GM21576 (cell line): ENCODE measurements at regions not wholly inside any gene's neighbourhood (a gene's known extent, or its start where the extent isn't known, plus 50 kb on each side); places are given as distances from the start of the nearest gene placed in this dataset.
"Not testable (repeated sequence)": the region's sequence is repeated elsewhere in the genome, so short reads cannot be mapped to it uniquely, and the experiment has no call there.

ENCODE experiments used
- ATAC-seq: cut with Tn5 transposase; IDR thresholded peaks from one replicate; pipeline ENCODE4 v1.9.1; 2021; ENCODE audit warnings: mild to moderate bottlenecking, moderate library complexity; ENCODE audit not compliant: unreplicated experiment

DNA sequence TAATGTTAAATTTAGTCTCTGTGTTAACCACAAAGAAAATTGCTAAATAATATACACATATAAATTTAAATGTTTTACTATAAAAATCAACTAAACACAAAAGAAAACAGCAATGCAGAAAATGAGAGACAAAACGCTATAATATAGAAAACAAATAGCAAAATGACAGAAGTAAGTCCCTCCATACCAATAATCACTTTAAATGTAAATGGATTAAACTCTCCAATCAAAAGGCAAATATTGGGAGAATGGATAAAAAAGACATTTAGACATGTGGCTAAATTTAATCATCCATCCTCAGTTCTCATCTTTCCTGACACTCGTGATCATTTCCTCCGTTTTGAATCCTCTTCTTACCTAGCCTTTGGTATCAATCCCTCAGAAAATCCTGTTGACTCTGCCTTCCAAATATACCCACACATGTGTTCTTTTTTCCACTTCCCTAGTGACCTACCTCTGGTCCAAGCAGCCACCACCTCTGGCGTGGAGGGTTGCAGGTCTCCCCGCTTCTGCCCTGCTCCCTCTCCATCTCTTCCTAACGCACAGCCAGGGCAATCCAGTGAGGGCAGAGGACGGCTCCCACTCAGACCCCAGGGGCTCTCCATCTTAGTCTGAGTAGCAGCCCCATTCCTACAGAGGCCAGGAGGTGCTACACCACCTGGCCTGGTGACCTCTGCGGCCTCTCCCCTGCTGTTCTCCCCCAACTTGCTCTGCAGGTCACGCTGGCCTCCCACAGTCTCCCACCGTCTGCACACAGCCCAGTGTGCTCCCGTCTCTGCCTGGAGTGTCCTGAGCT, 149.2 kb downstream of the RNASET2 start:
- no peak for ATAC-seq

DNA sequence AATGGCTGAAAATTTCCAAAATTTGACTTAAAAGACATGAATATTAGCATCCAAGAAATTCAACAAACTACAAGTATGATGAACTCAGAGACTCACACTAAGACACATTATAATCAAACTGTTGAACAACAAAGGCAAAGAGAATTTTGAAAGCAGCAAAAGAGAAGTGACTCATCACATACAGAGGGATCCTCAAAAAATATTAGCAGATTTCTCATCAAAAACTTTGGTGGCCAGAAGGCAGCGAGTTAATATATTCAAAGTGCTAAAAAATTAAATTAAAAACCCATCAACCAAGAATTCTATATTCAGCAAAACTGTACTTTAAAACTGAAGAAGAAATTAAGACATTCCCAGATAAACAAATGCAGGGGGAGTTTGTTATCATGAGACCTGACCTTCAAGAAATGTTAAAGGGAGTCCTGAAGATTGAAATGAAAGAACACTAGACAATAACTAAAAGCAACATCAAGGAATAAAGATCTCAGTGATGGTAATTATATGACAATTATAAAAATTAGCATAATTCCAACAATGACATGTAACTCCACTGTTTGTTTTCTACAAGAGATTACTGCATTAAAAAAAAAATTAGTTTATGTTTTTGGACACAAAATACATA, 150.0 kb downstream of the RNASET2 start:
- ATAC-seq = no peak

GRCh38 chr6:166803471-166803870, 152.9 kb downstream of the RNASET2 start:
- no peak for ATAC-seq

DNA sequence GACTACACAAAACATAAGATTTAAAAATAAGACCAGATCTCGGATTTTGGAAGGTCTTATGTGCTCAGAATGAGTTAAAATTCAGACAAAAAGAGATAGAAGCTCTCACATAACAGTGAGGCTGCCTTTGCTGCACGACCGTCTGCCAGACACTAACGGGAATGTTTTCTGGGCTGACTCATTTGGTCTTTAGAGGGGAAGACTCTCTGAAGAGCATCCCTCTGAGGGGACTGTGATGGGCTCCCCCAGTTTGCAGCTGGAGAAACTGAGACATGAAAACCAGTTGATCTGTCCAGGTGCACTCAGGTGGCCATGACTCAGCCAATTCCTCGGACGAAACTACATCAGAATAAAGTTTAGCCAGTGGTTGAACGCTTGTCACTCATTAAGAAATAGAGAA, 153.9 kb downstream of the RNASET2 start:
- ATAC-seq = no peak

- no peak for ATAC-seq
Measured at GRCh38 chr6:166800137-166800536, 156.2 kb downstream of the RNASET2 start.

DNA sequence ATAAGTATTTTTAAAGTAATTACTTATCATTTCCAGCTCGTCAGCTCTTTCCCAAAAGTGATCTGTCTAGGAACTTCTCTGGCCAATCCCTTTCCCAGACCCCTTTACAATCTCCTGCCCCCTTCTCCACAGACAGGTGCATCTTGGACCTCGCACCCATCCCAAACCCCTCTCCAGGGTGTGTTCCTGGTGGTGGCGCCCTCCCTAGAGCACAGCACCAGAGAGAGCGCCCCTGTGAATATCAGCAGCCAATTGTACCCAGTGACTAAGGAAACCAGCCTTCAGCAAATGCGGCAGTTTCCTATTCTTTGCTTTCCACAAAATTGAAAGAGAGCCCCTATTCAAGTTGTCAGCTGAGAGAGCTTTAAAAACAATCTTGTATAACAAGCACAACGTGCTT, 157.7 kb downstream of the RNASET2 start:
- ATAC-seq = no peak

DNA sequence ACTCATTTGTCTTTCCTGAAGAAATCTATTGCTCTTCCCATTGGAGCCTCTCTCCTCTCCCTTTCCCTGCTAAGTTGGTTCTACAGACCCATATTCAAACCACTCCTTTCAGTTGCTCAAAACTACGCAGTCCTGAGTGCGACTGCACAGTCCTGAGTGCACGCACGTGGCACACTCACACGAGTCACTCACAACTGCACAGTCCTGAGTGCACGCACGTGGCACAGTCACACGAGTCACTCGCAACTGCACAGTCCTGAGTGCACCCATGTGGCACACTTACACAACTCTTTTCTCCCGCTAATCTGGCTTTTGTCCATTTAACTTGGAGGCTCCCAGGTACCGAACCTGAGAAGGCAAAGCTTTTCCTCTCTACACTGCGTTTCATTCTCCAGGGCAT, 159.7 kb downstream of the RNASET2 start:
- ATAC-seq = no peak

GRCh38 chr6:166795879-166796278, 160.5 kb downstream of the RNASET2 start:
- no peak for ATAC-seq

- not testable (repeated sequence) for ATAC-seq
Measured at GRCh38 chr6:166790808-166791207, 163.8 kb upstream of the RPS6KA2 start.

GRCh38 chr6:166788846-166789529, 161.9 kb upstream of the RPS6KA2 start:
- not testable (repeated sequence) for ATAC-seq

- ATAC-seq = no peak
Measured at GRCh38 chr6:166786704-166787293, 159.7 kb upstream of the RPS6KA2 start.

DNA sequence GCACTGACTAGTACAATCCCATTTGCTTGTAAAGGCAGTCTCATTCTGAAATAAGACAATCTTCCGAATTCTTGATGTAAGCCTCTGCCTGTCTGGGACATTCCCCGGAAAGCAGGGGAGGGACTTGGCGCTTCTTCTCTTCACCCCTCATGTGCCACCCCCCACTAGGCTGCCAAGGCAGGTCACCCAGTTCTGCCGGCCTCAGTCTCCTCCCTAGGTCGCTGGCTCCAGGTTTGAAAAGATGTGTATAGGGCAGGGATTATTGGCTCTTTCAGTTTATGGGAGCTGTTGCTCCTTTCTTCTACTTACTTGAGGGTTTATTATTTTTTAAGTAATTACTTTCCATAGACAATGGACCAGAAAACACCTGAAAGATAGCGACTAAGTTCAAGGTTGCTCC, 158.1 kb upstream of the RPS6KA2 start:
- no peak for ATAC-seq

- ATAC-seq = no peak
Measured at GRCh38 chr6:166784691-166785090, 157.6 kb upstream of the RPS6KA2 start.

DNA sequence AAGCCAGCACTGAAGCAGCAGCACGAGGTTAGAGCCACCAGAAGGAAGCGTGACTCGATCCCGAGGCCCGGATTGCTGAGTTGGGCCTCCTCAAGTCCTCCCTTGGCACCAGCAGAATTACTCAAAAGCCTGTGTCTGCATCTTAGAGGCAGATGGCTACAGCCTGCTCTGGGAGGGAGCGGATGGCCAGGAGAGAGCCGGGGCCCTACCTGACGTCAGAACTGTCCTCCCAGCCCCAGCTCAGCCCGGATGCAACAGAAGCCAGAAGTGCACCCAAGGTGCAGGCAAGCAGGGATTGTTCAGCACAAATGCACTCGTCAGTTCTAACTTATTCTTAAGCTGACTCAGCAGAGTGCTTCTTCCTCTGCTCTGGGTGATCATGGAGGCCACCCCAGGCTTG, 155.5 kb upstream of the RPS6KA2 start:
- no peak for ATAC-seq

DNA sequence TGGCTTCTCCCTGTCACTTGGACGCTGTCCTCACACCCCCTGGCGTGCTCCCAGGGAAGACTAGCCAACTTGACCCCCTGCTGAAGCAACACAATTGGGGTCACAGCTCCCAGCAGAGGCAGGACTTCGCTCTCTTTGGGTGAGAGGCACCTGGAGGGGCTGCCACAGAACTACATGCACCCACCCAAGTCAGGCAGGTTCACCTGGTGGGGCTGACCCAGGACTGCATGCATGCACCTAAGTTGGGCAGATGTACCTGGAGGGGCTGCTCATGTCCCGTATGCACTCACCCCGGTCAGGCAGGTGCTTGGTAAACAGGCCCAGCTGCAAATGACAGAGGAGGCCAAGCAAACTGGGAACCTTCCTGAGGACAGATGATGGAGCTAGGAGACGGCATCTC, 154.3 kb upstream of the RPS6KA2 start:
- ATAC-seq = no peak

GRCh38 chr6:166779963-166780683, 153.1 kb upstream of the RPS6KA2 start:
- no peak for ATAC-seq

DNA sequence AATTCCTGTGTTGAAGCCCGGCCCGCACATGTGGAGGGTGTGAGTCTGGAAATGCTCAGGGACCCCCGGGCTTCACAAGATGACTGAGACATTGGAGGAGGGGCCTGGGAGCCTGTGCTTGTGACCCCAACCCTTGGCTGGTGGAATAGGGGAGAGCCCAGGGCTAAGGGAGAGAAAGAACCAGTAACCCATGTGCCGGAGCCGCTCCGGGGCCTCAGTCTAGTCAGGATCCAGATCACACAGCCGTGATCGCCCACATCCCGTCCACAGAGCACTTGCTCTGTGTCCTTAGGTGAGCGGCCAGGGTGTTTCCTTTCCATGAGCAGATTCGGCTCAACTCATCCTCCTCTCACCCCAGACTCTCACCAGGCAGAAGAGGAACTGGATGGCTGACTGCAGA, 152.3 kb upstream of the RPS6KA2 start:
- ATAC-seq = no peak

DNA sequence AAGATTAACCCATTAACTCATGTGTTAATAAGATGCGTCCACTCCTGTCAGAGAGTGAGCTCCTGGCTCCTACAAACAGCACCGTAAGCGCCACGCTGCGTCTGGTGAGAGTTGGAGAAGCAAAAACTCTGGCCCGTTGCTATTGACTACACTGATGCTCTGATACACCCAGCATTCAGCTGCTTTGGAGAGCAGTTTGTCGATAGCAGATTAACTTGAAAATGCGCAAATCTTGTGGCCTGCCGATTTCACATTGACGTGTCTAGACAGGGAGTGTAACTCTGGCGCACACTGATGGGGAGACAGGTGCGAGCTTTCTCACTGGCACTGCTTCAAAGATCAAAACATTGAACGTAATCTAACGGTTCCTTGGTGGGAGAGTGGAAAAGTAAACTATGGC, 151.7 kb upstream of the RPS6KA2 start:
- no peak for ATAC-seq

DNA sequence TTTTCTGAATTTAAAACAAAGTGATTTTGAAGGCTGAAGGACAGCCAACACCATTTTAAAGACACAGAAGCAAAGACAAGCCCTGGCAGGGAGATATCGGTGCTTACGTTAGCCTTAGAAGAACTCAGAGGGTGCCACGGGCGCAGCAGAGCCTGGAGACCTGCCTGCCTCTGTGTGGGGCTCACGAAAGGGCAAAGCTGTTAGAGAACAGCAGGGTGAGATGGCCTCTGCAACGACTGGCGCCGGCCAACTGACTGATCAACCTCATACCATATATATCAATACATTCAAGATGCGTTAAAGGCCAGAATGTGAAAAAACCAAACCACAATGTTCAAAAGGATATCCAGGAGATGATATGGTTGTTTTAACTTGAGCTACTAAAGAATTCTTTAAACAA, 151.0 kb upstream of the RPS6KA2 start:
- ATAC-seq = no peak

DNA sequence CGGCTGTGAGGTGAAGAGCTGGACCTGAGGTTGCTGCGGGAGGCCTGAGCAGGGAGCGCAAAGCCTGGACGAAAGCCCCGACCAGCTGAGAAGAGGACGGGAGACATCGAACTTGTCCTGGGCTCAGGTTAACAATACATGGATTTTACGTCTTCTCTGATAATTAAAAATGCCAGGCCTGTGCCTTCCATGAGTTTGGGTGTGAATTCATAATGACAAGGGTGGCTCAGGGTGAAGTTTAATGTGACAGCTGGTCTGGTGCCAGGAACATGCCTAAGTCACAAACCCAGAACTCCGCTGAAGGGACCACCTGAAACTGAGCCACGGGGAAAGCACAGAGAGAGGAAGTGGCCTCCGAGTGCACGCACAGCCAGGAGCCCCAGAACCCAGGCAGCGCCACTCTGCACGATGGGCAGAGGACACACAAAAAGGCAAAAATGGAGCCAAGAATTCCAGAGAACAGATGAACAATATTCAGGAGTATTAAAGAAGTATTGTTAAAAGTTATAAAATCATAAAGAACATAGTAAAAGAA, 150.1 kb upstream of the RPS6KA2 start:
- ATAC-seq = no peak

DNA sequence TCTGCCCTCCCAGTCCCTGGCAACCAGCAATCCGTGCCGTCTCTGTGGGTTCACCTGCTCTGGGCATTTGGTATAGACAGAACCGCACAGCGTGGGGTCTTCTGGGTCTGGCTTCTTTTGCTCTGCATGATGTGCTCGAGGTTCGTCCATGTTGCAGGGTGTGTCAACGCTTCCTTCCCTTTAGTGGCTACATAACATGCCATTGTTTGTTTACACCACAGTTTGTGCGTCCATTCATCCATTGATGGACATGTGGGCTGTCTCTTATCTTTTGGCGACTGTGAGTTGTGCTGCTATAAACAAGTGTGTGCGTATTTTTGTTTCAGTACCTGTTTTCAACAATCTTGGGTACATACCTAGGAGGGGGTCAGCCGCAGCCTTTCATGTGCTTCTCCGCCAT, 149.5 kb upstream of the RPS6KA2 start:
- ATAC-seq = no peak
